Smooth muscle cell (in vitro differentiated cells): ENCODE measurements at regions not wholly inside any gene's neighbourhood (a gene's known extent, or its start where the extent isn't known, plus 50 kb on each side); places are given as distances from the start of the nearest gene placed in this dataset.

Source experiments
- DNase-seq: peaks from one replicate; lab custom pipeline; 2025; ENCODE audit not compliant: unreplicated experiment; lab: John Stamatoyannopoulos, UW
- H2AFZ ChIP-seq: fragments of 200-600 bp; sonication (generic); 2 replicates; pipeline ENCODE4 v1.6.0; 2016; ENCODE audit warnings: antibody characterized with exemption, low read depth, mild to moderate bottlenecking
- H3F3A ChIP-seq: fragments of 200-600 bp; sonication (generic); 2 replicates; pipeline ENCODE4 v1.6.0; 2017; ENCODE audit warnings: antibody characterized with exemption, low read depth
- H3K27ac ChIP-seq: fragments of 200-600 bp; sonication (generic); 2 replicates; pipeline ENCODE4 v1.5.1; 2016; ENCODE audit warnings: low read depth, mild to moderate bottlenecking
- H3K27me3 ChIP-seq: fragments of 200-600 bp; sonication (generic); 2 replicates; pipeline ENCODE4 v1.6.1; 2016; ENCODE audit warnings: low read depth, mild to moderate bottlenecking
- H3K36me3 ChIP-seq: fragments of 200-600 bp; sonication (generic); 2 replicates; pipeline ENCODE4 v1.5.1; 2016; ENCODE audit warnings: low read depth
- H3K4me1 ChIP-seq: fragments of 200-600 bp; sonication (generic); 2 replicates; pipeline ENCODE4 v1.5.1; 2016; ENCODE audit warnings: low read depth
- H3K4me2 ChIP-seq: fragments of 200-600 bp; sonication (generic); 2 replicates; pipeline ENCODE4 v1.6.0; 2016; ENCODE audit warnings: mild to moderate bottlenecking
- H3K4me3 ChIP-seq: fragments of 200-600 bp; sonication (generic); 2 replicates; pipeline ENCODE4 v1.5.1; 2016; ENCODE audit warnings: mild to moderate bottlenecking
- H3K79me2 ChIP-seq: fragments of 200-600 bp; sonication (generic); 2 replicates; pipeline ENCODE4 v1.6.0; 2016; ENCODE audit warnings: low read depth, mild to moderate bottlenecking
- H3K9ac ChIP-seq: fragments of 200-600 bp; sonication (generic); 2 replicates; pipeline ENCODE4 v1.6.0; 2016; ENCODE audit warnings: low read depth
- H3K9me3 ChIP-seq: fragments of 200-600 bp; sonication (generic); replicated peaks from 2 replicates; pipeline ENCODE4 v1.5.1; 2016; ENCODE audit warnings: low read depth
- H4K20me1 ChIP-seq: fragments of 200-600 bp; sonication (generic); 2 replicates; pipeline ENCODE4 v1.6.0; 2016; ENCODE audit warnings: low read depth
- CTCF ChIP-seq: fragments of 200-600 bp; sonication (generic); IDR thresholded peaks from 2 replicates; pipeline ENCODE4 v1.5.1; 2017; ENCODE audit warnings: borderline replicate concordance, mild to moderate bottlenecking, antibody characterized with exemption; ENCODE audit not compliant: insufficient read depth, poor library complexity, severe bottlenecking
- WGBS: methylation state at CpG from one replicate; pipeline ENCODE4 v1.1.7; 2016; ENCODE audit warnings: low lambda C conversion rate; 5-methylcytosine and 5-hydroxymethylcytosine counted together

DNA sequence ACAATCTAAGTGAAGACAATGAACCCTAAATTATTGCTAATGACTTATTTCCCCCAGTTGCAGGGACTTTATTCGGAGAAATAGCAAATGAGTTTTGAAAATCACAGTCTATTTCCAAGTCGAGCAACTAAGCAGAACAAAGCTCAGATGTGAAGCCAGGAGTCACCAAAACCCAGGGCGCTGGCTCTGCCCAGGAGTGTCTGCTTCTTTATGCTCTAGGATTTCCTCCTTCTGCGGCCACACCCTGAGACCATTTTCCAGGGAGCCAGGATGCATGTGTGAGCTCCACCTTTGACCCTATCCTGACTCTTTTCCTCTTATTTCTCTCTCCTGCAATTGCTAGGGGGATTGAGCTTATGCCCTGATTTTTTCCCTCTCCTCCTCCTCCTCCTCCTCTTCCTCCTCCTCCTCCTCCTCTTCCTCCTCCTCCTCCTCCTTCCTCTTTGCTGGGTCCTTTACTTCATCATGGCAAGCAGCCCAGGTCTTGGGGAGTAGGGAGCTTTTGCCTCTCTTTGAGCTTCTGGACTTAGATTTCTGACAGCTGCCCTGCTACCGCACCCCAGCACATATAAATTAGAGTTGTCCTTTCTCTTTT lies 234.4 kb downstream of the ARL4A start:
- no peak overlapping the region for H3K9ac ChIP-seq
- no peaks in the 10 kb centered on the region for H3K36me3 ChIP-seq
- H3K79me2 ChIP-seq = no peaks in the 10 kb centered on the region
- no peak overlapping the region for H3K4me2 ChIP-seq
- no peak overlapping the region for H3K27ac ChIP-seq
- TF ChIP-seq CTCF = no peak
- peaks cover 12% of the 10 kb centered on the region for H3K4me1 ChIP-seq
- no peaks in the 10 kb centered on the region for H3K9me3 ChIP-seq
- no peaks in the 10 kb centered on the region for H4K20me1 ChIP-seq
- H3F3A ChIP-seq = no peaks in the 10 kb centered on the region
- H2AFZ ChIP-seq = no peak overlapping the region
- H3K4me3 ChIP-seq = no peak overlapping the region
- no peaks in the 10 kb centered on the region for H3K27me3 ChIP-seq
- DNase-seq = no peak
- 75% methylated on average over 5 of the region's 5 CpGs for WGBS

- 78% methylated on average over 4 of the region's 4 CpGs for whole genome bisulfite sequencing
- Histone ChIP-seq H3K9ac (no peak overlapping the region), H3K27ac (peak overlapping the region; percentile 44), H3K4me1 (peaks cover 14% of the 10 kb centered on the region), H4K20me1 (no peaks in the 10 kb centered on the region), H3K9me3 (no peaks in the 10 kb centered on the region), H3K79me2 (no peaks in the 10 kb centered on the region), H3K27me3 (no peaks in the 10 kb centered on the region), H2AFZ (no peak overlapping the region), H3F3A (peaks cover 4% of the 10 kb centered on the region), H3K36me3 (no peaks in the 10 kb centered on the region), H3K4me2 (no peak overlapping the region), H3K4me3 (no peak overlapping the region)
- no peak for DNase-seq
- TF ChIP-seq CTCF = no peak
These were observed 236.5 kb downstream of the ARL4A start for GRCh38 chr7:12923971-12924370.

GRCh38 chr7:12926206-12926605 lies 238.8 kb downstream of the ARL4A start:
- Histone ChIP-seq H4K20me1 (no peaks in the 10 kb centered on the region), H3K4me3 (no peak overlapping the region), H3K27ac (no peak overlapping the region), H2AFZ (peak overlapping the region; percentile 70), H3K27me3 (no peaks in the 10 kb centered on the region), H3K9ac (no peak overlapping the region), H3K4me2 (peak overlapping the region; percentile 20), H3K9me3 (no peaks in the 10 kb centered on the region), H3K36me3 (no peaks in the 10 kb centered on the region), H3K4me1 (peaks cover 20% of the 10 kb centered on the region), H3F3A (peaks cover 4% of the 10 kb centered on the region), H3K79me2 (no peaks in the 10 kb centered on the region)
- DNase-seq = no peak
- no peak for TF ChIP-seq CTCF
